ENCODE measurements at regions not wholly inside any gene's neighbourhood (a gene's known extent, or its start where the extent isn't known, plus 50 kb on each side); places are given as distances from the start of the nearest gene placed in this dataset.

DNA sequence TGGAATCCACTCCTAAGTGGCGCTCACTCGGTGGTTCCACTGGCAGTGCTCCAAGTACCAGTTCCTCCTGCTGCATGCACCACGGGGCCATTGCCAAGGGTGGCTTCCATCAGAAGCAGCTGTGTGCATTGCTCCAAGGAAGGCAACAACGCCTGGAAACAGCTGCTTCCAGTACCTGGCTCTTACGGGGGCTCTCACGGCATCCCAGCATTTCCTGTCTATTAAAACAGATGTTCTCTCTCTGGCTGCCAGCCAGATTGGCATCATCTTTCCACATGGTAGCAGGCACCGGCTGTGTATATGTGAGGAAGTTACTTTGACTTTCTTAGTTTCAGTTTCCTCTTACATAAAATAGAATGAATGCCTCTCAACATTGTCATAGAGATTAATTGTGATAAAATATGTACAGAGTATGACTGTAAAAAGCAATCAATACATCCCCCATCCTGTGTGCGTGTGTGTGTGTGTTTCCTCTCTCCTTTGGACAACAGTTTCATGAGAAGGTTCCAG lies 84.9 kb downstream of the CMPK2 start:
- Histone ChIP-seq H3K9ac (ENCODE audit: low read depth in 1 of 2, low read length in 2 of 2) (no peak overlapping the region), H3K4me1 (ENCODE audit: control insufficient read depth in 1 of 2, insufficient read depth in 2 of 2, low read length in 2 of 2) (no peaks in the 10 kb centered on the region), H3K27me3 (ENCODE audit: control insufficient read depth in 1 of 2, insufficient read depth in 2 of 2, low read length in 2 of 2) (no peaks in the 10 kb centered on the region), H3K27ac (ENCODE audit: low read depth, low read length) (no peak overlapping the region), H3K36me3 (ENCODE audit: control insufficient read depth in 1 of 2, insufficient read depth in 2 of 2, low read length in 2 of 2) (no peaks in the 10 kb centered on the region), H3K4me3 (ENCODE audit: low read depth in 1 of 2, low read length in 2 of 2) (no peak overlapping the region), H3K9me3 (ENCODE audit: control insufficient read depth in 1 of 2, low read length in 2 of 2) (no peaks in the 10 kb centered on the region)

GRCh38 chr2:6782517-6783237 lies 83.0 kb downstream of the CMPK2 start:
- Histone ChIP-seq H3K9me3 (ENCODE audit: control insufficient read depth in 1 of 2, low read length in 2 of 2) (no peaks in the 10 kb centered on the region), H3K4me3 (ENCODE audit: low read depth in 1 of 2, low read length in 2 of 2) (no peak overlapping the region), H3K36me3 (ENCODE audit: control insufficient read depth in 1 of 2, insufficient read depth in 2 of 2, low read length in 2 of 2) (no peaks in the 10 kb centered on the region), H3K27me3 (ENCODE audit: control insufficient read depth in 1 of 2, insufficient read depth in 2 of 2, low read length in 2 of 2) (no peaks in the 10 kb centered on the region), H3K27ac (ENCODE audit: low read depth, low read length) (no peak overlapping the region), H3K9ac (ENCODE audit: low read depth in 1 of 2, low read length in 2 of 2) (no peak overlapping the region), H3K4me1 (ENCODE audit: control insufficient read depth in 1 of 2, insufficient read depth in 2 of 2, low read length in 2 of 2) (no peaks in the 10 kb centered on the region)

DNA sequence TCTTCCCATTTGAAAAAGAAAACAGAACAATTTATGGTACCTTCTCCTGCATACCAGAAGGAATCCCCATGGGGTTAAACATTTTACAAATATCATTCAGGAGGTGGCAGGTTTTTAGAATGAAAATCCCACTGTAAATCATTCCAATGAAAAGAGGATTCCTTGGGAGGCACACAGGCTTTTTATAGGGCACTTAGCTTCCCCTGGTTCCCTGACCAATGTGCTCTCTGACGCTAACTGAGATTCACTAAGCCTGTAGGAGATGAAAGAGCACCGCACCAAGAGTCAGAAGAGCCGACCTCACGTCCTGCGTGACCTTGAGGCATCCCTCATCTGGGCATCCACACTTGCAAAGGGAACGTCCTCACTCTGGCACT lies 82.5 kb downstream of the CMPK2 start:
- no peaks in the 10 kb centered on the region for H3K27me3 ChIP-seq (ENCODE audit: control insufficient read depth in 1 of 2, insufficient read depth in 2 of 2, low read length in 2 of 2)
- no peaks in the 10 kb centered on the region for H3K4me1 ChIP-seq (ENCODE audit: control insufficient read depth in 1 of 2, insufficient read depth in 2 of 2, low read length in 2 of 2)
- H3K9me3 ChIP-seq (ENCODE audit: control insufficient read depth in 1 of 2, low read length in 2 of 2): no peaks in the 10 kb centered on the region
- no peaks in the 10 kb centered on the region for H3K36me3 ChIP-seq (ENCODE audit: control insufficient read depth in 1 of 2, insufficient read depth in 2 of 2, low read length in 2 of 2)
- H3K9ac ChIP-seq (ENCODE audit: low read depth in 1 of 2, low read length in 2 of 2): no peak overlapping the region
- H3K4me3 ChIP-seq (ENCODE audit: low read depth in 1 of 2, low read length in 2 of 2): no peak overlapping the region
- no peak overlapping the region for H3K27ac ChIP-seq (ENCODE audit: low read depth, low read length)

GRCh38 chr2:6784291-6784690 lies 81.4 kb downstream of the CMPK2 start:
- no peak overlapping the region for H3K27ac ChIP-seq (ENCODE audit: low read depth, low read length)

DNA sequence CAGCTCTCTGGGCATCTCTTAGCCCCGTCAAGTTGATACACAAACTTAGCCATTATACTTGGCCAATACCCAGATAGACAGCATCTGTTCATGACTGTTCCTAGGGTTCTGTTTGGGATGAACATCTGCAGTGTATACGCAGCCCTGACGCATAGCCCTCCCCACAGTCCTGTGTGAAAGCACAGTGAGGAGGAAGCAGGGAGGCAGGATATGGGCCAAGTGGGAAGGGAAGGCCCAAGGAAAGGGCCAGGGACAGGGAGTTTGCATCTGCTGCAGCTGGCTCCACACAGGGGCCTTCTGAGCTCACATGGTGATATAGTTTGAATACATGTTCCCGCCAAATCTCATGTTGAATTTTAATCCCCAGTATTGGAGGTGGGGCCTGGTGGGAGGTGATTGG lies 80.2 kb downstream of the CMPK2 start:
- Histone ChIP-seq H3K27me3 (ENCODE audit: control insufficient read depth in 1 of 2, insufficient read depth in 2 of 2, low read length in 2 of 2) (no peaks in the 10 kb centered on the region), H3K4me3 (ENCODE audit: low read depth in 1 of 2, low read length in 2 of 2) (no peak overlapping the region), H3K9me3 (ENCODE audit: control insufficient read depth in 1 of 2, low read length in 2 of 2) (no peaks in the 10 kb centered on the region), H3K9ac (ENCODE audit: low read depth in 1 of 2, low read length in 2 of 2) (no peak overlapping the region), H3K4me1 (ENCODE audit: control insufficient read depth in 1 of 2, insufficient read depth in 2 of 2, low read length in 2 of 2) (no peaks in the 10 kb centered on the region), H3K36me3 (ENCODE audit: control insufficient read depth in 1 of 2, insufficient read depth in 2 of 2, low read length in 2 of 2) (no peaks in the 10 kb centered on the region), H3K27ac (ENCODE audit: low read depth, low read length) (no peak overlapping the region)

More at GRCh38 chr2:6784291-6784690, 81.4 kb downstream of the CMPK2 start:
- no peak overlapping the region for H3K4me3 ChIP-seq (ENCODE audit: low read depth in 1 of 2, low read length in 2 of 2)
- H3K36me3 ChIP-seq (ENCODE audit: control insufficient read depth in 1 of 2, insufficient read depth in 2 of 2, low read length in 2 of 2): no peaks in the 10 kb centered on the region
- H3K4me1 ChIP-seq (ENCODE audit: control insufficient read depth in 1 of 2, insufficient read depth in 2 of 2, low read length in 2 of 2): no peaks in the 10 kb centered on the region
- H3K27me3 ChIP-seq (ENCODE audit: control insufficient read depth in 1 of 2, insufficient read depth in 2 of 2, low read length in 2 of 2): no peaks in the 10 kb centered on the region
- no peak overlapping the region for H3K9ac ChIP-seq (ENCODE audit: low read depth in 1 of 2, low read length in 2 of 2)
- H3K9me3 ChIP-seq (ENCODE audit: control insufficient read depth in 1 of 2, low read length in 2 of 2): no peaks in the 10 kb centered on the region

DNA sequence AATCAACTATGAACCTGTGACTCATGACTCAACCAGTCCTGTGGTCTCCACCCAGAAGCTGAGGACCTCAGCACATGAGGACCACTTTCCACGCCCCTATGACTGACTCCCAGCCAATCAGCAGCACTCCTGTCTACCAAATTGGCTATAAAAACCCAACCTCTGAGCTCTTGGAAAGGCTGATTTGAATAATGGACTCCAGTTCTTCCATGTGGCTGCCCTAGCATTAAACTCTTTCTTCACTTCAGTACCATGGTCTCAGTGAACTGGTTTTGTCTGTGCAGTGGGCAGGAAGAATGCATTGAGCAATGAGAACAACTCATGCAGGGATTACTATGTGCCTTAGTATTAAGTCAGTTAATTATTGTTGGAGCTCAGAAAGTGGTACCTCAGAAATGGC lies 78.3 kb downstream of the CMPK2 start:
- Histone ChIP-seq H3K36me3 (ENCODE audit: control insufficient read depth in 1 of 2, insufficient read depth in 2 of 2, low read length in 2 of 2) (no peaks in the 10 kb centered on the region), H3K27ac (ENCODE audit: low read depth, low read length) (no peak overlapping the region), H3K4me1 (ENCODE audit: control insufficient read depth in 1 of 2, insufficient read depth in 2 of 2, low read length in 2 of 2) (no peaks in the 10 kb centered on the region), H3K4me3 (ENCODE audit: low read depth in 1 of 2, low read length in 2 of 2) (no peak overlapping the region), H3K27me3 (ENCODE audit: control insufficient read depth in 1 of 2, insufficient read depth in 2 of 2, low read length in 2 of 2) (no peaks in the 10 kb centered on the region), H3K9ac (ENCODE audit: low read depth in 1 of 2, low read length in 2 of 2) (no peak overlapping the region), H3K9me3 (ENCODE audit: control insufficient read depth in 1 of 2, low read length in 2 of 2) (no peaks in the 10 kb centered on the region)

GRCh38 chr2:6788614-6789013 lies 77.1 kb downstream of the CMPK2 start:
- Histone ChIP-seq H3K9me3 (ENCODE audit: control insufficient read depth in 1 of 2, low read length in 2 of 2) (no peaks in the 10 kb centered on the region), H3K9ac (ENCODE audit: low read depth in 1 of 2, low read length in 2 of 2) (no peak overlapping the region), H3K27me3 (ENCODE audit: control insufficient read depth in 1 of 2, insufficient read depth in 2 of 2, low read length in 2 of 2) (no peaks in the 10 kb centered on the region), H3K4me1 (ENCODE audit: control insufficient read depth in 1 of 2, insufficient read depth in 2 of 2, low read length in 2 of 2) (no peaks in the 10 kb centered on the region), H3K27ac (ENCODE audit: low read depth, low read length) (no peak overlapping the region), H3K36me3 (ENCODE audit: control insufficient read depth in 1 of 2, insufficient read depth in 2 of 2, low read length in 2 of 2) (no peaks in the 10 kb centered on the region), H3K4me3 (ENCODE audit: low read depth in 1 of 2, low read length in 2 of 2) (no peak overlapping the region)

- no peaks in the 10 kb centered on the region for H3K36me3 ChIP-seq (ENCODE audit: control insufficient read depth in 1 of 2, insufficient read depth in 2 of 2, low read length in 2 of 2)
Observed at GRCh38 chr2:6789559-6790138, 76.1 kb downstream of the CMPK2 start.

DNA sequence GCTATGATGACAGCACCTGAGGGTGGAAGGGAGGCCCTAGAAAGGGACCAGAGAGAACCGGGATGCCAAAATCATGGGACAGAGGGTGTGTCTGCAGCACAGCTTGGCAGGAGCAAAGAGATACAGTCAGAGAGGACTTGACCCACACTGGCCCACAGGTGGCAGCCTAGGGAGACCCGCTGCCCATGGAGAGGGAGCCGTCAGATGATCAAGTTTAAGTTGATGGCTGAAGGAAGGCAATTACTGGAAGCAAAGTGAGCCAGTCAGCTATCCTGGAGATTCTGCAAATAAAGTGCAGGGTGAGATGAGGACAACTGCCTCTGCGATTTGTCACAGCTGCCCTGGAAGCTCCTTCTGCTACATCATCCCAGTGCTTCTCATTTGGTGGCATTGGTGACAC lies 74.0 kb downstream of the CMPK2 start:
- no peaks in the 10 kb centered on the region for H3K9me3 ChIP-seq (ENCODE audit: control insufficient read depth in 1 of 2, low read length in 2 of 2)
- no peak overlapping the region for H3K4me3 ChIP-seq (ENCODE audit: low read depth in 1 of 2, low read length in 2 of 2)
- no peak overlapping the region for H3K27ac ChIP-seq (ENCODE audit: low read depth, low read length)
- H3K27me3 ChIP-seq (ENCODE audit: control insufficient read depth in 1 of 2, insufficient read depth in 2 of 2, low read length in 2 of 2): no peaks in the 10 kb centered on the region
- no peaks in the 10 kb centered on the region for H3K36me3 ChIP-seq (ENCODE audit: control insufficient read depth in 1 of 2, insufficient read depth in 2 of 2, low read length in 2 of 2)
- H3K9ac ChIP-seq (ENCODE audit: low read depth in 1 of 2, low read length in 2 of 2): no peak overlapping the region
- H3K4me1 ChIP-seq (ENCODE audit: control insufficient read depth in 1 of 2, insufficient read depth in 2 of 2, low read length in 2 of 2): no peaks in the 10 kb centered on the region

More at GRCh38 chr2:6789559-6790138, 76.1 kb downstream of the CMPK2 start:
- Histone ChIP-seq H3K9me3 (ENCODE audit: control insufficient read depth in 1 of 2, low read length in 2 of 2) (no peaks in the 10 kb centered on the region), H3K9ac (ENCODE audit: low read depth in 1 of 2, low read length in 2 of 2) (no peak overlapping the region), H3K4me3 (ENCODE audit: low read depth in 1 of 2, low read length in 2 of 2) (no peak overlapping the region), H3K27ac (ENCODE audit: low read depth, low read length) (no peak overlapping the region), H3K27me3 (ENCODE audit: control insufficient read depth in 1 of 2, insufficient read depth in 2 of 2, low read length in 2 of 2) (no peaks in the 10 kb centered on the region), H3K4me1 (ENCODE audit: control insufficient read depth in 1 of 2, insufficient read depth in 2 of 2, low read length in 2 of 2) (no peaks in the 10 kb centered on the region)

DNA sequence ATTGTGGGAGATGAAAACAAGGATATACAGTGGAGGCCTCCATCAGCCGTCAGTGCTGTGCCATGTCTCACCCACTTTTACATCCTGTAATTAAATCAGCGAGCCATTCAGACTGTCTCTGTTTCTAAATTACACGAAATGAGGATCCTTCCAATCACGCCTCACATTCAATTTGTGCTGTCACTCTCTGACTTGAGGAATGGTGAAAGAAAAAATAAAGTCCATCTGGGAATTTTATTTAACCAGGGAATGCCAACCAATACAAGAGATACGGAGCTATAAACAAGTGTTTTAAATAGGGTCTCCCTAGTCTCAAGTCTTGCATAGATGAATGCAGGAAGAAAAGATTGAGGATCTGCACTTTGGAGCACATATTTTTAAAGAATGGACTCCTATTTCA lies 72.8 kb downstream of the CMPK2 start:
- Histone ChIP-seq H3K27me3 (ENCODE audit: control insufficient read depth in 1 of 2, insufficient read depth in 2 of 2, low read length in 2 of 2) (no peaks in the 10 kb centered on the region), H3K4me1 (ENCODE audit: control insufficient read depth in 1 of 2, insufficient read depth in 2 of 2, low read length in 2 of 2) (no peaks in the 10 kb centered on the region), H3K4me3 (ENCODE audit: low read depth in 1 of 2, low read length in 2 of 2) (no peak overlapping the region), H3K9ac (ENCODE audit: low read depth in 1 of 2, low read length in 2 of 2) (no peak overlapping the region), H3K27ac (ENCODE audit: low read depth, low read length) (no peak overlapping the region), H3K9me3 (ENCODE audit: control insufficient read depth in 1 of 2, low read length in 2 of 2) (no peaks in the 10 kb centered on the region), H3K36me3 (ENCODE audit: control insufficient read depth in 1 of 2, insufficient read depth in 2 of 2, low read length in 2 of 2) (no peaks in the 10 kb centered on the region)

Data from duodenal mucosa (tissue), 2 donors.